ENCODE measurements at regions not wholly inside any gene's neighbourhood (a gene's known extent, or its start where the extent isn't known, plus 50 kb on each side); places are given as distances from the start of the nearest gene placed in this dataset.
A peak's percentile ranks its signal among the peaks of the same experiment; 100 is the strongest.
"Not testable (repeated sequence)": the region's sequence is repeated elsewhere in the genome, so short reads cannot be mapped to it uniquely, and the experiment has no call there.

DNA sequence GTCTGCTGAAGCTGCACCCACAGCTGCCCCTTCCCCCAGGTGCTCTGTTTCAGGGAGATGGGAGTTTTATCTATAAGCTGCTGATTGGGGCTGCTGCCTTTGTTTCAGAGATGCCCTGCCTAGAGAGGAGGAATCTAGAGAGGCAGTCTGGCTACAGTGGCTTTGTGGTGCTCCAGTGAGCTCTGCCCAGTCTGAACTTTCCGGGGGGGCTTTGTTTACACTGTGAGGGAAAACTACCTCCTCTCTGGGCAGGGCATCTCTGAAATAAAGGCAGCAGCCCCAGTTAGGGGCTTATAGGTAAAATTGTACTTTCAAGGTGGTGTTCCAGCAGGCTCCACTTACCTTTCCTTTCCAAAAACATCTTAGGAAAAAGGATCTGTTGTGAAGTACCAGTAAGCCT, 242.2 kb downstream of the SPRY1 start:
- no peak for DNase-seq (ENCODE audit: low spot score)

GRCh38 chr4:123640271-123640670, 243.7 kb downstream of the SPRY1 start:
- DNase-seq (ENCODE audit: low spot score) = peak; percentile 25

DNA sequence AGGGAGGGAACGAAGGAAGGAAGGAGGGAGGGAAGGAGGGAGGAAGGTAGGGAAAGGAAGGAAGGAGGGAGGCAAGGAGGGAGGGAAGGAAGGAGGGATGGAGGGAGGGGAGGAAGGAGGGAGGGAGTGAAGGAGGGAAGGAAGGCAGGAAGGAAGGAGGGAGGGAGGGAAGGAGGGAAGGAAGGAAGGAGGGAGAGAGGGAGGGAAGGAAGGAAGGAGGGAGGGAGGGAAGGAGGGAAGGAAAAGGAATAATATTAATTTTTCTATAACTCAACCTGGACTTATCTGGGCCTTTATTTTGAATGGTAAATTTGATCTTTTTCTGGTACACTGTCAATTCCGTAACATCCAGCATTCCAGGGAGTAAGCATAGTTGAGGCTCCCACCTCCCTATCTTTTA, 244.2 kb downstream of the SPRY1 start:
- no peak for DNase-seq (ENCODE audit: low spot score)

- DNase-seq (ENCODE audit: low spot score) = no peak
Observed at GRCh38 chr4:123643691-123644090, 247.1 kb downstream of the SPRY1 start.

GRCh38 chr4:123649250-123649644, 252.7 kb downstream of the SPRY1 start:
- DNase-seq (ENCODE audit: low spot score) = no peak

- peak; percentile 19 for DNase-seq (ENCODE audit: low spot score)
Observed at GRCh38 chr4:123649645-123650391, 253.2 kb downstream of the SPRY1 start.

DNA sequence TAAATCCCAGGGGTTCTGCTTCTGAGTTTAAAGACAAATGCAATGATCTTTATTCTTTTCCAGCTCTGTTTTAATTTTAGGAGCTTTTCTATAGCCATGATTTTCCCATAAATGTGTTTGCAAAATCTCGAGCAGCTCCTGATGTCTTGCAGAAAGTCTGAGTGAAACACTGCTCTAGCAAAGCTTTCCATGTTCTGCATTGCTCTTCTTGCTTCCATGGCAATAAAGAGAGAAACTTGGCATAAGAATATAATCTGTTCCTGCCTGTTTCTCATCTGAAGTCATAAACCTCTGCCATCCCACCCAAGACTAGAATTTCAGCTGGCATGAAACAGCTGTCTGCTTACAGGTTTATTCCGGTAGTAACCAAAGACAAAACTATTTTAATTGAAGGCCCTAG, 254.5 kb downstream of the SPRY1 start:
- no peak for DNase-seq (ENCODE audit: low spot score)

GRCh38 chr4:123651536-123652180, 255.1 kb downstream of the SPRY1 start:
- no peak for DNase-seq (ENCODE audit: low spot score)

DNA sequence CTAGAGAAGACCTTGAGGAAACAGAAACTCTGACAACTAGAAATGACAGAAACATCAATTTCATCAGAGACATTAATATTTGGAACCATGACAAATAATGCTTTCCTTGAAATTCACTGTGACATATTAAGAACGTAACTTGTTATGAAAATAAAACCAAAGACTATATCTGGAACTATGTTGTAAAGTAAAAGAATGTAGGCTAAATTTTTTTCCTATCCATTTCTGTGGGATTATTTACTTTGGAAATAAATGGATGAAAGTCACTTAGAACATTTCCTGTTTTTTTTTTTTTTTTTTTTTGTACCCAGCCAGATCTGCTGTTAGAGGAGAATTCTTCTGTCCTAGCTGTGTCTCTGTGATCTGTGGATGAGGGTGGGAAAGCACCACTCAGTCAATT, 255.9 kb downstream of the SPRY1 start:
- no peak for DNase-seq (ENCODE audit: low spot score)

DNA sequence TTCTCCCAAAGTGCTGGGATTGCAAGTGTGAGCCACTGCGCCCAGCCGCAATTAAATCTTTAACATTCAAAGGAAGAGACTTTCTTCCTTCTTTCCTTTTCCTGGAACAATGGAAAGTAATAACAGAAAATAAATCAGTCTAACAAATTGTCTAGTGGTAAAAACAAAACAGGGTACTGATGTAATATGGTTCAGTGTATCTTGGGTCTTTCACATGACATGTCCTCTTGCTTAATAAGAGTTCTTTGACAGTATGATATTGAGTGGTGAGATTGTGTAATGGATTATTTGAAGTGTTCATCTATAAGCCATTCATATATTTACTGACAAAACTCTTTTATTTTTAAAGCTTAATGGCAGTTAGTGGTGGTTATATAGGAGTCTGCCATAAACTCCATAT, 256.6 kb downstream of the SPRY1 start:
- DNase-seq (ENCODE audit: low spot score) = no peak

DNA sequence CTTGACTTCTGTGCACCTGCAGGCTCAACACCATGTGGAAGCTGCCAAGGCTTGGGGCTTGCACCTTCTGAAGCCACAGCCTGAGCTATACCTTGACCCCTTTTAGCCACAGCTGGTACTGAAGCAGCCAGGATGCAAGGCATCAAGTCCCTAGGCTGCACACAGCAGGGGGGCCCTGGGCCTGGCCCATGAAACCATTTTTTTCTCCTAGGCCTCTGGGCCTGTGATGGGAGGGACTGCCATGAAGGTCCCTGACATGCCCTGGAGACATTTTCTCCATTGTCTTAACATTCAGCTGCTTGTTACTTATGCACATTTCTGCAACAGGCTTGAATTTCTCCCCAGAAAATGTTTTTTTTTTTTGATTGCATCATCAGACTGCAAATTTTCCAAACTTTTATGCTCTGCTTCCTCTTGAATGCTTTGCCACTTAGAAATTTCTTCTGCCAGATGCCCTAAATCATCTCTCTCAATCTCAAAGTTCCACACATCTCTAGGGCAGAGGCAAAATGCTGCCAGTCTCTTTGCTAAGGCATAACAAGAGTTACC, 260.2 kb downstream of the SPRY1 start:
- not testable (repeated sequence) for DNase-seq (ENCODE audit: low spot score)

DNA sequence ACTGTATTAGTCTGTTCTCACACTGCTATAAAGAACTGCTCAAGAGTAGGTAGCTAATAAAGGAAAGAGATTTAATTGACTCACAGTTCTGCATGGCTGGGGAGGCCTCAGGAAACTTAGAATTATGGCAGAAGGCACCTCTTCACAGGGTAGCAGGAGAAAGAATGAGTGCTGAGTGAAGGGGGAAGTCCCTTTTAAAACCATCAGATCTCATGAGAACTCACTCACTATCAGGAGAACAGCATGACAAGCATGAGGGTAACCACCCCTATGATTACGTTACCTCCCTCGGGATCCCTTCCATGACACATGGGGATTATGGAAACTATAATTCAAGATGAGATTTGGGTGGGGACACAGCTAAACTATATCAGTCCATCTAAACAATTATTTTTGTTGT, 261.0 kb downstream of the SPRY1 start:
- DNase-seq (ENCODE audit: low spot score) = not testable (repeated sequence)

- DNase-seq (ENCODE audit: low spot score) = no peak
Observed at GRCh38 chr4:123659262-123659661, 262.7 kb downstream of the SPRY1 start.

GRCh38 chr4:123659730-123660129, 263.1 kb downstream of the SPRY1 start:
- no peak for DNase-seq (ENCODE audit: low spot score)

- peak; percentile 37 for DNase-seq (ENCODE audit: low spot score)
Observed at GRCh38 chr4:123661080-123661737, 264.6 kb downstream of the SPRY1 start.

GRCh38 chr4:123662827-123663226, 266.2 kb downstream of the SPRY1 start:
- DNase-seq (ENCODE audit: low spot score) = no peak

DNA sequence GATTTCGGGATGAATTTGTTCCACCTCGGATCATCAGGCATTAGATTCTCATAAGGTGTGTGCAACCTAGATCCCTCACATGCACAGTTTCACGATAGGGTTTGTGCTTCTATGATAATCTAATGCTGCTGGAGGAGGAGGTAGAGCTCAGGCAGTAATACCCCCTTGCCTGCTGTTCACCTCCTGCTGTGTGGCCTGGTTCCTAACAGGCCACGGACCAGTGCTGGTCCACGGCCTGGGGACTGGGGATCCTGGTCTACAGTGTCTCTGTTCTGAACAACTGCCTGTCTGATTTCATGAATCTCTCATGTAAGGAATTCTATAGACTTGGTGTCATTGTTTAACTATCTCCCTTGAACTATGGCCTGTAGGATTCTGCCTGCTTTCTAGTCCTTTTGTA, 269.9 kb downstream of the SPRY1 start:
- DNase-seq (ENCODE audit: low spot score) = no peak

DNA sequence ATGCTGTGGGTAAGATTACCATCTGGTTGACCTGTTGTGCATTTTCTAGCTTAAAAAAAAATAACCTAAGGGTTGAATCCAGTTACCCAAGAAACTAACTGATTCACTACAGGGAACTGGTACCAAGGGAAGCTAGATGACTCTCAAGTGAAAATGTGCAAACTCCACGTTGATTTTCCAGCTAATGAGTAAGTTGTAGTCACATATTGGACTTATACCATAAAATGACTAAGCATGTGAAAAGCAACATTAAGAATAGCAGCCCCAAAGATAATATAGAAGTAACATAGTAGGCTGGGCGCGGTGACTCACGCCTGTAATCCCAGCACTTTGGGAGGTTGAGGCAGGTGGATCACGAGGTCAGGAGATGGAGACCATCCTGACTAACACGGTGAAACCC, 270.9 kb downstream of the SPRY1 start:
- peak; percentile 9 for DNase-seq (ENCODE audit: low spot score)

- DNase-seq (ENCODE audit: low spot score) = peak; percentile 9
Observed at GRCh38 chr4:123667991-123668390, 271.4 kb downstream of the SPRY1 start.

DNA sequence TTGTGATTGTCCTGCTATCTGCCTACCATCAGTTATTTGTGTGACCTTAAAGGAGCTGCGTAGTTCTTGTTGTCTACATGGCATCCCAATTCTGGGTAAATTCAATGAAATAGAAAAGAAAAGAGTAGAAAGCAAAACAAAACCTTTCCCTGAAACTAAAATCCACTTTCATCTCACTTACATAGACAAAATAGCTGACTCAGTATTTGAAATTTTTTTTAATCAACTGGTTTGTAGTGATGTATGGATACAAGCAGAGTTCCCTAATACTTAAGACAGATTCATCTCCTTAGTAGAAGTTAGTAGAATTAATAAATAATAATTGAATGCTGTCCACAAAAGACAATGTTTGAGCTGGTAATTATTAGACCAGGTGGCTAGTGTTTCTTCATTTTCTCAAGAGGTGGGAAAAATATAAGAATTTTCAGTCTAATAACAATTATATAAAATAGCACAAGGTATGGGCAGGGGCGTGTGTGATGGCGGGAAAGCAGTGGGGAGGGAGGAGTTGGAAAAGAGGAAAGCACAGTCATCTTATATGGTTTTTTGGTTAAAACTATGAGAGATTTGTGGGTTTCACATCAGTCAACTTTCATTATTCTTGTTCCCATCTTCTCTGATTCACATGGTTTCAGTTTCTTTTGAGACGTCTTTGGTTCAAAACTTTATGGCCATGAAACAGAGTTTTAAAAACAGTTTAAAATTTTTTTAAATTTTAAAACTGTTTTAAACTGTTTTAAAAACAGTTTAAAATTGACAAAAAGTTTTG, 275.2 kb downstream of the SPRY1 start:
- no peak for DNase-seq (ENCODE audit: low spot score)

- peak; percentile 35 for DNase-seq (ENCODE audit: low spot score)
Observed at GRCh38 chr4:123672987-123673386, 276.4 kb downstream of the SPRY1 start.

DNA sequence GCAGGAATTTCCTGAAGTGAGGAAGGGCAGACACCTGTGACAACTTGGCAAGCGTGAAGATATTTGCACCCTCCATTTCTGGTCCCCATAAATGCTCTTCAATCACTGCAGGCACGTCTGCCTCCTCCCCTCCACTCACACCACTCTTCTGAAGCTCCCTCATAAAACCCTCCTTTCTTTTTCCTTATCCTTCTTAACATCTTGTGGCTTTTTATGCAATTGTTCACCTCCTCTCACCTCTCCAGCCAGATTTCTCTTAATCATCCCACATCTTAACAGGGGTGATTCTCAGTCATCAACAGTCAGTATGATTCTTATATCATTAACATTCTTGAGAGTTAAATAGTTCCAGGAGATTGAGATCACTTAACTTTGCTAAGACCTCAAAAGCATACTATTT, 277.4 kb downstream of the SPRY1 start:
- DNase-seq (ENCODE audit: low spot score) = peak; percentile 6
